ENCODE measurements at regions not wholly inside any gene's neighbourhood (a gene's known extent, or its start where the extent isn't known, plus 50 kb on each side); places are given as distances from the start of the nearest gene placed in this dataset.

GRCh38 chr2:217326238-217327022 lies 466.6 kb upstream of the TNP1 start:
- no peak for TF ChIP-seq CTCF (IDR thresholded peaks at IDR 0.05)
- TF ChIP-seq POLR2A (IDR thresholded peaks at IDR 0.05), result no peak

Measured in prostate gland (tissue), 2 donors.